ENCODE measurements at regions not wholly inside any gene's neighbourhood (a gene's known extent, or its start where the extent isn't known, plus 50 kb on each side); places are given as distances from the start of the nearest gene placed in this dataset.

- TF ChIP-seq EP300 (IDR thresholded peaks at IDR 0.05) (no peak), POLR2A (IDR thresholded peaks at IDR 0.05) (no peak), POLR2AphosphoS5 (IDR thresholded peaks at IDR 0.05) (no peak)
These were observed 166.4 kb upstream of the AFF2 start for GRCh38 chrX:148333989-148334388.

Data from sigmoid colon (tissue), 4 donors.